Caco-2 (cell line): ENCODE measurements at regions not wholly inside any gene's neighbourhood (a gene's known extent, or its start where the extent isn't known, plus 50 kb on each side); places are given as distances from the start of the nearest gene placed in this dataset.

Experiments
- BruUV-seq: library from RNA; stranded (reverse); fragments of 400-500 nt; replicated peaks from 2 replicates; lab custom pipeline; 2021; lab: Mats Ljungman, UMichigan
- CTCF ChIA-PET: fragments of 300-600 bp; sonication (Branson Sonifier 250); formaldehyde crosslinking; loops from one replicate; lab custom pipeline; 2022; ENCODE audit warnings: antibody characterized with exemption; lab: Charles Lee
- POLR2A ChIA-PET: fragments of 300-600 bp; sonication (Branson Sonifier 250); formaldehyde crosslinking; loops from one replicate; lab custom pipeline; 2022; ENCODE audit warnings: antibody characterized with exemption; lab: Charles Lee
- DNase-seq, 2 experiments: peaks; one replicate each; pipeline versions ENCODE4 v3.0.0 to v3.0.0-alpha.2; 2020 to 2022
- H3K27me3 ChIP-seq: replicated peaks from 2 replicates; pipeline ENCODE4 v1.6.0; 2011; ENCODE audit warnings: low read length; ENCODE audit not compliant: control insufficient read depth, insufficient read depth
- H3K36me3 ChIP-seq: 2 replicates; pipeline ENCODE4 v1.5.1; 2011; ENCODE audit warnings: low read length; ENCODE audit not compliant: control insufficient read depth, insufficient read depth
- H3K4me1 ChIP-seq: fragments of 250-450 bp; sonication (Bioruptor Pico); 2 replicates; pipeline ENCODE4 v1.5.1; 2020; ENCODE audit warnings: mild to moderate bottlenecking
- H3K4me3 ChIP-seq: 2 replicates; pipeline ENCODE4 v1.5.1; 2011; ENCODE audit warnings: low read depth, mild to moderate bottlenecking, control low read depth, low read length
- H3K9me3 ChIP-seq: fragments of 250-450 bp; sonication (Bioruptor Pico); 2 replicates; pipeline ENCODE4 v1.5.1; 2020; ENCODE audit warnings: mild to moderate bottlenecking, moderate library complexity
- H3K27ac Mint-ChIP-seq: one replicate; pipeline ENCODE4 v1.8.0; 2022; ENCODE audit warnings: mixed read lengths; ENCODE audit not compliant: unreplicated experiment
- H3K27me3 Mint-ChIP-seq: one replicate; pipeline ENCODE4 v1.8.0; 2022; ENCODE audit warnings: mixed read lengths; ENCODE audit not compliant: insufficient read depth, unreplicated experiment
- H3K36me3 Mint-ChIP-seq: one replicate; pipeline ENCODE4 v1.8.0; 2022; ENCODE audit warnings: mild to moderate bottlenecking, mixed read lengths; ENCODE audit not compliant: insufficient read depth, unreplicated experiment
- H3K4me1 Mint-ChIP-seq: one replicate; pipeline ENCODE4 v1.8.0; 2022; ENCODE audit warnings: low read depth, mixed read lengths; ENCODE audit not compliant: unreplicated experiment
- H3K4me3 Mint-ChIP-seq: one replicate; pipeline ENCODE4 v1.8.0; 2022; ENCODE audit warnings: mild to moderate bottlenecking, moderate library complexity, mixed read lengths; ENCODE audit not compliant: unreplicated experiment
- H3K9me3 Mint-ChIP-seq: one replicate; pipeline ENCODE4 v1.8.0; 2022; ENCODE audit warnings: mixed read lengths; ENCODE audit not compliant: unreplicated experiment
- CTCF ChIP-seq, 2 experiments: fragments of 200-600 bp in 1 of 2; IDR thresholded peaks; 1 replicate in 1 of 2; 2 replicates in 1 of 2; pipeline versions ENCODE4 v1.5.1 to v1.8.0; 2011 to 2022; ENCODE audit warnings: antibody characterized with exemption in 1 of 2, control low read depth in 1 of 2, inconsistent platforms in 1 of 2, low read depth in 1 of 2, low read length in 1 of 2, mild to moderate bottlenecking in 1 of 2, moderate library complexity in 1 of 2; ENCODE audit not compliant: insufficient read depth in 1 of 2, severe bottlenecking in 1 of 2, unreplicated experiment in 1 of 2
- intact Hi-C: fragments of 100-400 bp; cut with micrococcal nuclease; formaldehyde crosslinking; loops from one replicate; pipeline ENCODE4 v1.10.0; 2022; ENCODE audit not compliant: unreplicated experiment

- H3K27me3 ChIP-seq = no peaks in the 10 kb centered on the region
- no peak overlapping the region for H3K4me3 Mint-ChIP-seq
- BruUV-seq = no TSS peak
- no peaks in the 10 kb centered on the region for H3K27me3 Mint-ChIP-seq
- POLR2A ChIA-PET = no interaction called here
- CTCF ChIA-PET = no interaction called here
- peaks cover 16% of the 10 kb centered on the region for H3K4me1 Mint-ChIP-seq
- no peak for DNase-seq
- H3K36me3 Mint-ChIP-seq = no peaks in the 10 kb centered on the region
- no peak for TF ChIP-seq CTCF (IDR thresholded peaks at IDR 0.05; ENCODE audit: insufficient read depth in 1 of 2, low read depth in 1 of 2, low read length in 1 of 2, severe bottlenecking in 1 of 2, unreplicated experiment in 1 of 2)
- no peak overlapping the region for H3K27ac Mint-ChIP-seq
- no peak overlapping the region for H3K4me3 ChIP-seq
- H3K9me3 ChIP-seq = 0 out of 2 replicates have a peak, but pooled peaks cover 5% of the 10 kb centered on the region
- H3K4me1 ChIP-seq = peaks cover 11% of the 10 kb centered on the region; the same call in 1 of the 2 replicates
- intact Hi-C loops = no loop called here
- H3K36me3 ChIP-seq = no peaks in the 10 kb centered on the region
- H3K9me3 Mint-ChIP-seq = peaks cover 8% of the 10 kb centered on the region
Observed at GRCh38 chr6:105941621-105942412, 144.3 kb upstream of the PRDM1 start.

GRCh38 chr6:105940990-105941389 is 145.1 kb upstream of the PRDM1 start:
- Histone ChIP-seq H3K36me3 (no peaks in the 10 kb centered on the region), H3K9me3 (0 out of 2 replicates have a peak, but pooled peaks cover 5% of the 10 kb centered on the region), H3K27me3 (no peaks in the 10 kb centered on the region), H3K4me1 (peaks cover 20% of the 10 kb centered on the region), H3K4me3 (no peak overlapping the region)
- no peak overlapping the region for H3K27ac Mint-ChIP-seq
- peaks cover 7% of the 10 kb centered on the region for H3K9me3 Mint-ChIP-seq
- H3K4me1 Mint-ChIP-seq = peaks cover 24% of the 10 kb centered on the region
- ChIA-PET POLR2A (no interaction called here), CTCF (no interaction called here)
- no peak for TF ChIP-seq CTCF (IDR thresholded peaks at IDR 0.05; ENCODE audit: insufficient read depth in 1 of 2, low read depth in 1 of 2, low read length in 1 of 2, severe bottlenecking in 1 of 2, unreplicated experiment in 1 of 2)
- no peaks in the 10 kb centered on the region for H3K27me3 Mint-ChIP-seq
- no peak overlapping the region for H3K4me3 Mint-ChIP-seq
- BruUV-seq = no TSS peak
- no peak for DNase-seq
- H3K36me3 Mint-ChIP-seq = no peaks in the 10 kb centered on the region
- intact Hi-C loops = no loop called here

GRCh38 chr6:105936972-105937371 is 149.2 kb upstream of the PRDM1 start:
- peaks cover 24% of the 10 kb centered on the region for H3K4me1 ChIP-seq
- Mint-ChIP-seq H3K4me1 (peaks cover 19% of the 10 kb centered on the region), H3K9me3 (no peaks in the 10 kb centered on the region), H3K36me3 (no peaks in the 10 kb centered on the region), H3K27me3 (no peaks in the 10 kb centered on the region), H3K4me3 (no peak overlapping the region), H3K27ac (peak overlapping the region; percentile 49)
- 0 out of 2 replicates have a peak, but pooled peaks cover 5% of the 10 kb centered on the region for H3K9me3 ChIP-seq
- no TSS peak for BruUV-seq
- H3K4me3 ChIP-seq = no peak overlapping the region
- H3K36me3 ChIP-seq = no peaks in the 10 kb centered on the region
- intact Hi-C loops = loop anchor here (1.0 to 5.0 kb wide), 6 partner anchors 26 to 149 kb away; partner anchors contain the start of gene PRDM1
- CTCF ChIA-PET = no interaction called here
- POLR2A ChIA-PET = no interaction called here
- no peaks in the 10 kb centered on the region for H3K27me3 ChIP-seq
- peak; percentile 65 to 72 for DNase-seq
- no peak for TF ChIP-seq CTCF (IDR thresholded peaks at IDR 0.05; ENCODE audit: insufficient read depth in 1 of 2, low read depth in 1 of 2, low read length in 1 of 2, severe bottlenecking in 1 of 2, unreplicated experiment in 1 of 2)
